ENCODE measurements at regions not wholly inside any gene's neighbourhood (a gene's known extent, or its start where the extent isn't known, plus 50 kb on each side); places are given as distances from the start of the nearest gene placed in this dataset.

GRCh38 chr2:239691720-239692119, 290.9 kb upstream of the HDAC4 start:
- no peak for DNase-seq (ENCODE audit: low read depth in 2 of 2)

- DNase-seq (ENCODE audit: low read depth in 2 of 2): no peak
Observed at GRCh38 chr2:239690651-239691631, 290.1 kb upstream of the HDAC4 start.

- no peak for DNase-seq (ENCODE audit: low read depth in 2 of 2)
Observed at GRCh38 chr2:239689985-239690384, 289.2 kb upstream of the HDAC4 start.

- DNase-seq (ENCODE audit: low read depth in 2 of 2): no peak
Observed at GRCh38 chr2:239689410-239689809, 288.6 kb upstream of the HDAC4 start.

GRCh38 chr2:239688840-239689239, 288.0 kb upstream of the HDAC4 start:
- DNase-seq (ENCODE audit: low read depth in 2 of 2): no peak

GRCh38 chr2:239688122-239688681, 287.4 kb upstream of the HDAC4 start:
- no peak for DNase-seq (ENCODE audit: low read depth in 2 of 2)

GRCh38 chr2:239687441-239687840, 286.6 kb upstream of the HDAC4 start:
- no peak for DNase-seq (ENCODE audit: low read depth in 2 of 2)

- DNase-seq (ENCODE audit: low read depth in 2 of 2): no peak
Observed at GRCh38 chr2:239685965-239686364, 285.1 kb upstream of the HDAC4 start.

- DNase-seq (ENCODE audit: low read depth in 2 of 2): no peak
Observed at GRCh38 chr2:239685556-239685955, 284.7 kb upstream of the HDAC4 start.

- DNase-seq (ENCODE audit: low read depth in 2 of 2): no peak
Observed at GRCh38 chr2:239684996-239685395, 284.2 kb upstream of the HDAC4 start.

- no peak for DNase-seq (ENCODE audit: low read depth in 2 of 2)
Observed at GRCh38 chr2:239684271-239684810, 283.5 kb upstream of the HDAC4 start.

- DNase-seq (ENCODE audit: low read depth in 2 of 2): no peak
Observed at GRCh38 chr2:239682518-239682917, 281.7 kb upstream of the HDAC4 start.

- DNase-seq (ENCODE audit: low read depth in 2 of 2): no peak
Observed at GRCh38 chr2:239679755-239680154, 278.9 kb upstream of the HDAC4 start.

- no peak for DNase-seq (ENCODE audit: low read depth in 2 of 2)
Observed at GRCh38 chr2:239678666-239679296, 278.0 kb upstream of the HDAC4 start.

- no peak for DNase-seq (ENCODE audit: low read depth in 2 of 2)
Observed at GRCh38 chr2:239678186-239678490, 277.3 kb upstream of the HDAC4 start.

- DNase-seq (ENCODE audit: low read depth in 2 of 2): no peak
Observed at GRCh38 chr2:239677453-239678185, 276.8 kb upstream of the HDAC4 start.

GRCh38 chr2:239676716-239677452, 276.1 kb upstream of the HDAC4 start:
- no peak for DNase-seq (ENCODE audit: low read depth in 2 of 2)

GRCh38 chr2:239675826-239676715, 275.3 kb upstream of the HDAC4 start:
- no peak for DNase-seq (ENCODE audit: low read depth in 2 of 2)

GRCh38 chr2:239674981-239675825, 274.4 kb upstream of the HDAC4 start:
- DNase-seq (ENCODE audit: low read depth in 2 of 2): no peak
